GM18508 (cell line): ENCODE measurements at regions not wholly inside any gene's neighbourhood (a gene's known extent, or its start where the extent isn't known, plus 50 kb on each side); places are given as distances from the start of the nearest gene placed in this dataset.

Experiments
- ATAC-seq: cut with Tn5 transposase; IDR thresholded peaks from one replicate; pipeline ENCODE4 v1.9.1; 2021; ENCODE audit warnings: moderate number of reproducible peaks; ENCODE audit not compliant: insufficient read depth, unreplicated experiment

- no peak for ATAC-seq
These were observed 215.1 kb downstream of the CBLN4 start for GRCh38 chr20:55790178-55790577.

DNA sequence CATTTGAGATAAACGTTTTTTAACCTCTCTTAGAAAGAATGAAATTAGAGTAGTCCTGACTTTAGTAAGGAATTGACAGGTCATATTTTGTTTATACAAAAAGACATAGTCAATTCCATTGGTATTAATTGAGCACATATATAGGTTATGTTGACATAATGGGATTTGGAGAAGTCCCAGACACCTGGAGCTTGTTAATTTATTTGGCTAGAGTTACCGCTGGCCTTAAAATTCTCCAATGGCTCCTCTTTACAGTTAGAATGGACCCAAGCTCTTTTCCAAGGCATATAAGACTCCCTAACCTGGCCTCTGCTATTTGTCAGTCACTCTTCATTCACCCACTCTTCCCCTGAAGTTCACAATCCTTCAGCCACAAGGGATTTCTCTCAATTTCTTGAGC lies 221.3 kb downstream of the CBLN4 start:
- no peak for ATAC-seq

GRCh38 chr20:55783381-55783780 lies 221.9 kb downstream of the CBLN4 start:
- ATAC-seq, result no peak

DNA sequence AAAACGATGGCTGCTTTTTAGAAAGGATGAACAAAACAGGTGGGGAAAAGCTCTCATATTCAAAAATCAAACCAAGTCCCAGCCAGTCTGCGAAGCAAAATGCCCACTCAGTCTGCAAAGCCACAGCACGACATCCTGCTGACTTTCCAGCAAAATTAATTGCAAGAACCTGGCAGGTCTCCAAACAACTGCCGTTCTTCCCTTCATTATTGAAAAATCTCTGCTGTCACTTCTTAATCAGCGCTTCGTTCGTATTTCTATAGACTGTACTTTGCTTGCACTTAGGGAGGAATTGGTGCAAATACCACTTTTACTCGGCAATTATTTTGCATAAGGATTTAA lies 222.4 kb downstream of the CBLN4 start:
- no peak for ATAC-seq

GRCh38 chr20:55782224-55782911 lies 223.0 kb downstream of the CBLN4 start:
- no peak for ATAC-seq

DNA sequence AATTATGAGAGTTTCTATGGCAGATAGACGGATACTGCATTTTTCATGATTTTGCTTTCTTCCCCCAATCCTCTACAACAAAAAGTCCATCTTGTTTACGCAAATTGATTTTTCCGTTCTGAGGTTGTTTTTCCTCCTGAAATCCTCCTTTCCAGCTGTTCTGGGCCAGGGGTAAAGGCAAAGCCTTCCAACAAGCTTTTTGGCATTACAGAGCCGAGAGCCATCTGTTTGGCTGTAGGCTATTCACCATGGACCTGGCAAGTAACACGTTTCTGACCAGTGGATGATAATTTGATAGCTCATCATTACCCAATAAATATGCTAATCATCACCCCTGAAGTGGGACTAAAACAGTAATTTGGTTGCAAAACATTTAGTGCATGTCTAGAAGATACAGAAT lies 226.5 kb downstream of the CBLN4 start:
- ATAC-seq, result no peak

DNA sequence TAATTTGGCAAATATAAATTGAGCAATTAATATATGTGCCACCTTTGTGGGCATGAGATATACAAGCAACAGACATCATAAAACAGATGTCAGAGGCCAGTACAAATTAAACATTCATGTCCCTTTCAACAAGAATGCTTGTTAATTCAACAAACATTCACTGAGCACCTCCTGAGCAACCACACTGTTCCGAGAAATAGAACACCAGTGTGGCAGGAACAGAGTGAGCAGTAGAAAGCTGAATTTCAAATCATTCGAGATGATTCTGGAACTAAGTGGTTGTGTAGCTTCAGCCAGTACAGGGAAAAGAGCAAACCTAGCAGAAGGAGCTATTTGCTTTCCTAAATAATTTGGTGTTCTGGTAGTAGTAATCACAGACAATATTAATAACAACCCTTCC lies 227.7 kb downstream of the CBLN4 start:
- no peak for ATAC-seq

GRCh38 chr20:55776176-55776575 lies 229.1 kb downstream of the CBLN4 start:
- ATAC-seq, result no peak

GRCh38 chr20:55774628-55775027 lies 230.7 kb downstream of the CBLN4 start:
- ATAC-seq, result no peak

DNA sequence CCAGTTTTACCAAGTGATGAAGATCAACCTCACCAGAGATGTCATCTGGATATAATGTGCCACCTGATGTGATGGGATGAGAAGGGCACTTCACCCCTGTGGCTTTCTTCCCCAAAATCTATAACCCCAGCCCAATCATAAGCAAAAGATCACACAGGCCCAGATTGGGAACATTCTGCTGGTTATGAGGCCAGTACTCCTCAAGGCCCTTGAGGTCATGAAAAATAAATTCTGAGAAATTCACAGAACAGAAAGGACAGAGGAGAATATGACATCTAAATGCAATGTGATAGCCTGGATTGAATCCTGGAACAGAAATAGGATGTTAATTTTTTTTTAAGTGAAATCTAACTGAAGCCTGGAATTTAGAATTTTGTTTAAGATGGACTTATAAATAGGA lies 243.5 kb downstream of the CBLN4 start:
- ATAC-seq, result no peak

DNA sequence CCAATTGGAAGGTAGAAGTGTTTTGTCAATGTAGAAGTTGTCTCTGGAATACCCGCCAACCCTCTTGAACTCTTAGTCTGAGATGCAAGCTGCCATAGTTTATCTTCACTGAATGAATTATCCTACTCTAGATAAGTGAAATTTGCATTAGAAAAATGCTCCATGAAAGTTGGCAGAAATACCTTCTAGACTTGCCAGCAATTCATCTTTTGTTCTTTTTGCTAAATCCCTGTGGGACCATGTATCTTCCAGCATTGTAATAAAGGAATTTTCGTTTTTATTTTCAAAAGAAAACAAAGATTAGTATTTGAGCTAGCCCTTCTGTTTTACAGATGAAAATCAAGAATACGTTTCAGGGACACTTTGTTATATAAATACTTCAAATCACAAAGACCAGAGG lies 244.2 kb downstream of the CBLN4 start:
- ATAC-seq, result no peak

DNA sequence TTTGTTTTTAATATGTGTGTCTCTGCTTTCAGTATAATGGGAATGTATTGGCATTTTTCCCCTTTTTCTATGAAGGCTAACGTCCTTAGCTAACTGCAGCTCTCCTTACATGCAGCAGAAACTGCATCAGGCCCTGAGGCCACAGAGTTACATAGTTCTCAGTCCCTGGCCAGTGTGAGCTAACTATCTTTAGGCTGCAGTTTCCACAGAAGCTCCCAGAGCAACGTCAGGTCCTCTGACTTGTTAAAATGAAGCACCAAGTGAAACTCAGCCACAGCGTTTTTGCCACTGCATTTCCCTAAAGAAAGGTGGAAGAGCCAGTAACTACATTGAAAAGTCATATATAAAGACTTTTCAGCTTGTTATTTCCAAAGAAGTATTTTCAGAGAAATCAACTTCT lies 244.7 kb downstream of the CBLN4 start:
- no peak for ATAC-seq

DNA sequence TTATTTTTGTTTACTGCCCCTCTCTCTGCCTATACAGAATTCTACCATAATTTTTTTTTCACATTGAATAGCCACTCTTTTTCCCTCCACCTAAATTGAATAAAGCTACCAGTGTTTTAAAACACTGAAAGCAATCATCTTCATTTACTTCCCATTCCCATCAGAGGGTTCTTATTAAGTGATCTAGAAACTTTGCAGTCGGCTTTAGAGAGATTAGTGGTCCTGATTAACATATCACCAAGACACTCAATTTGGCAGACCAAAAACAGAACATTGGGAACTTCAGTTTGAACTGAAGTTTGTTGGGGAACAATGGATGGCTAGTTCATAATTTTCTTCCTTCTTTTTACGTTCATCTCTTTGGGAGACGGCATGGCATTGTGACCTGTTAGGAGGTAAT lies 249.5 kb downstream of the CBLN4 start:
- no peak for ATAC-seq

- ATAC-seq, result no peak
These were observed 249.9 kb downstream of the CBLN4 start for GRCh38 chr20:55755411-55755810.

DNA sequence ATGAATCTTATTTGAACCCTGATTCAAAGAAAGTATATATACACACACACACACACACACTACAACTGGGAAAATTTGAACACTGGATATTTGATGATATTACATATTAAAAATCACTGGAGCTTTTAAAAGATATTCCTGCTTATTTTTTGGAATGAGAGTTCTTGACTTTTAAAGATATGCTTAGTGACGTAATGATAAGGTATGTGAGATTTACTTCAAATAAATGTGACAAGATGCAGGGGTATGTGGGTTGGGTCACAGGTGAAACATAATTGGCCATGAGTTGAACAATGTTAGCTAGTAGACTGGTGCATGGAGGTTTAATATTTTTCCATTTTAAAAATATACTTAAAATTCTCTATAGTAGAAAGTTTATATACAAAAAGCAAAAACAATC lies 258.6 kb downstream of the CBLN4 start:
- no peak for ATAC-seq

DNA sequence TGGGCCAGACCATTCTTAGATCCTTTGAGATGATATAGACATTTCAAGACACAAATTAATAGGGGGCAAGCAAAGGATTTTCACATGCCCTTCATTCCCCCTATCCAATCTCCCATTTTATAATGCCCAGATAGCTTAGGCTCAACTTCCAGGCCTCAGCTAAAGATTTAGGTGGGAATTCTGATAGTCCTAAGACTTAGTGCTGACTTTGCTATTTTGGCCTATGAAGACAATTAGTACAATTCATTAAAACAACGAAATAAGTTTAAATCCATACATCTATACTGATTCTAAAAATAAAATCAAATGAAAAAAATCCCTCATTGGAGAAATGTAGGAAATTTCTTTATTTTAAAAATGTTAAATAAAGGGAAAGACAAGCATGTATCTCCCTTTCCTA lies 259.5 kb downstream of the CBLN4 start:
- no peak for ATAC-seq

DNA sequence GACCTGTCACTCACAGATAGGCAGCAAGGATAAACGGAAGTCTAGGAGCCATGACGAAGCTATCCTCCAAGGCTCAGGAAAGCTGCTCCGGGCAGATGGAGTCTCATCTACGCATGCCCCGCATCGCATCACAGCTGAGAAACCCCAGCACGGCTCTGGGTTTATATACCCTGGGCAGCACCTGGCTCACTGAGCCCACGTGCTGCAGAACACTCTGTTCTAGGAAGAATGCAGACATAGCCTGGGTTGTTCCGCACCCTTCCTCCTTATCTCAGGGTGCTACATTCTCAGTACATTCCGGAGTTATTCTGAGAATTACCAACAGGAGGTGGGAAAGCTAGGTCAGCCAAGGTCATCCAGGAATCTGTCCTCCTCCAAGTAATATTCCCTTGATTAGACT lies 260.4 kb downstream of the CBLN4 start:
- no peak for ATAC-seq

DNA sequence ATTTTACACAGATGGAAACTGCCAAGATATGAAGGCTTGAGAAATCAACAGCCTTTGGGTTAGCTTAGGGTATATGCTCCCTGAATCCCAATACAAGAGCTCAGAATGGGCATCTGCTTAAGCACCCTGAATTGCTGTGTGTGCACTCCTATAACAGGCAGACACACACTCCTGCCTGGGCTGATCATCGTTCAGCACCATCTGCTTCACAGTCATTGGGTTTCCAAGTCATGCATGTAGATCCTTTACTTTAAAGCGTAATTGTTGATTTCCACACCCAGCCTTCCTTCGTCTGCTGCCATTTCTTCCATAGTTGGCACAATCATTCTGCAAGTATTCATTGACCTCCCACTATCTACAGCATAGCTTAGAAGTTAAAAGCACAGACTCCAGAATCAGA lies 263.5 kb downstream of the CBLN4 start:
- ATAC-seq, result no peak

GRCh38 chr20:55740076-55740475 lies 265.2 kb downstream of the CBLN4 start:
- ATAC-seq, result no peak

- ATAC-seq, result no peak
These were observed 275.0 kb downstream of the CBLN4 start for GRCh38 chr20:55730321-55730720.

- no peak for ATAC-seq
These were observed 290.6 kb downstream of the CBLN4 start for GRCh38 chr20:55714736-55715135.

GRCh38 chr20:55714082-55714481 lies 291.2 kb downstream of the CBLN4 start:
- ATAC-seq, result no peak

GRCh38 chr20:55704458-55704857 lies 300.9 kb downstream of the CBLN4 start:
- no peak for ATAC-seq
